GOT3 (cell line): ENCODE measurements at regions not wholly inside any gene's neighbourhood (a gene's known extent, or its start where the extent isn't known, plus 50 kb on each side); places are given as distances from the start of the nearest gene placed in this dataset.
"Not testable (repeated sequence)": the region's sequence is repeated elsewhere in the genome, so short reads cannot be mapped to it uniquely, and the experiment has no call there.

Experiments
- DNase-seq: peaks from one replicate; lab custom pipeline; 2025; ENCODE audit warnings: mixed read lengths; lab: John Stamatoyannopoulos, UW

DNA sequence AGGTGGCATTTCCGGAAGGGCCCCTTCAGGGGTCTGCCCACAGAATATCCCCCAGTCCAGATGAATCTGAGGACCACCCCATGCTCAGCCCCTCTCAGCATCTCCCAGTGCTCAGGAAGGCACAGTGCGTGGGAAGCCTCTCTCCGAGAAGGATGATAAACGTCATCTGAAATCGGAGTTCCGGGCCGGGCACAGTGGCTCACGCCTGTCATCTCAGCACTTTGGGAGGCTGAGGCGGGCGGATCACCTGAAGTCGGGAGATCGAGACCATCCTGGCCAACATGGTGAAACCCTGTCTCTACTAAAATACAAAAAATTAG lies 74.5 kb upstream of the PPP1R26 start:
- not testable (repeated sequence) for DNase-seq

DNA sequence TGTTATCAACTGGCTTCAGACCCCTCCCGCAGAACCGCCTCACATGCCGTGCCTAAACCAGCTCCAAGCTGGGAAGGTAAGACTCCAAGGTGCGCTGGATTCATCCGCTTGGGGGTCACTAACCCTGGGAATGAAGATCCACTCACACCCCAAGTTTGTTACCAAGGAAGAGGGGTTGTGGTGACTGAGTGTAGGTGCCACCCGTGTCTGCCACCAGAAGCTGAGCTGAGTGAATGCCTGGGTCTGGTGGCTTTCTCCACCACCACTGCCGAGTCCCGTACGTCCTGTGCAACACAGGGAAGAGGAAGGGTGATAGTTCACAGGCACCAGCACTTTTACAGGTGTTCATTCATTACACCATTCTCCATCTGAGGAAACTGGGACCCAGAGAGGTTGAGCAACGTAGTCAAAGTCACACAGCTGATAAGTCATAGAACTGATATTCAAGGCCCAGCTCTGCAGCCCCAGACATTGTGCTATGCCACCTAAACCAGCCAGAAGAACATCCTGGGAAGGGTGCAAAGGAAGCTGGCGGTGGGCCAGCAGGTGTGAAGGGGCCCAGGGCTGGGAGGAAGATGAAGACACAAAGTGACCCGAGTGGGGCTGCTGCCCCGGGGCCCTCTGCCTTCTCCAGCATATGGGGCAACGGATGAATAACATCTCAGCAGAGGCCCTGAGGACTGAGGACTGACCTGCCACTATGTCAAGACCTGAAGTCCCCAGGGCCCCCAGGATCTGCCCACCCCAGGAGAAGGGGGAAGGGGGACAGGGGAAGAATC lies 70.9 kb upstream of the PPP1R26 start:
- DNase-seq: no peak

DNA sequence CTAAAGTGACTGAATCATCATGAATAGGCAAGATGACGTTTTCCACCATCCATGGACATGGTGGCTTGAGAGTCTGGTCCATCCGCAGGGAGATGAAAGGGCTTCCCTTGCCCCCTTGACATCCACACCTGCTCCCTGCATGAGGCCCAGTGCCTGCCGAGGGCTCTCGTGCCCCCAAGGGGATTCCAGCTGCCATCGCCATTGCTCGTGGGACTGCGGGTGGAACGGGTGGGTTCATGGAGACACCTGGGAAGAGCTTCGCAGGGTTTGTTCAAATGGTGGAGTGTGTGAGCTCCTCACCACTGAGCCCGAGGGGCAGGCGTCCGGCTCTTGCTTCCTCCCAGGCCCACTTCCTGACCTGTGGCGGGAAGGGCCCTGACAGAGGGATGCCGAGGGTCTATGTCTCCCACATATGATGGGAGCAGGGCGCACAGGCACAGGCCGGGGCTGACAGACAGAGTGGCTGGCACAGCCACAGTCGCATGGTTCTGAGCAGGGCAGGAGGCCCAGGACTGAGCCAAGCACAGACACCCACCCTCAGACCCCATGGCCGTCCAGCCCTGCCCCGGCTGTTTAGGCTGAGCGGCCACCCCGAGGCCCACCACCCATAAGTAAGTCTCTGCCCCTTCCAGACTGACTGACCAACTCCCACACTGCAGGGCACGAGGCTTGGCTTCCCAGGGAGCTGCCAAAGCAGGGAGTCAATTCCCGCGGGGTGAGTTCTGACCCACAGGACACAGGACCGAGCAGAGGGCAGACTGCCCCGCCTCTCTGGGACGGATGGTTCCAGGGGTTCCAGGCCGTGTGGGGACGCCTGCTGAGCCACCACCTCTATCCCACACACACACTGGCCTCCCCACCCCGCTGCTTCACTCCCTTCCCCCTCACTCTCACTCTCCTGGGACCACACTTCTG lies 70.0 kb upstream of the PPP1R26 start:
- DNase-seq: no peak

DNA sequence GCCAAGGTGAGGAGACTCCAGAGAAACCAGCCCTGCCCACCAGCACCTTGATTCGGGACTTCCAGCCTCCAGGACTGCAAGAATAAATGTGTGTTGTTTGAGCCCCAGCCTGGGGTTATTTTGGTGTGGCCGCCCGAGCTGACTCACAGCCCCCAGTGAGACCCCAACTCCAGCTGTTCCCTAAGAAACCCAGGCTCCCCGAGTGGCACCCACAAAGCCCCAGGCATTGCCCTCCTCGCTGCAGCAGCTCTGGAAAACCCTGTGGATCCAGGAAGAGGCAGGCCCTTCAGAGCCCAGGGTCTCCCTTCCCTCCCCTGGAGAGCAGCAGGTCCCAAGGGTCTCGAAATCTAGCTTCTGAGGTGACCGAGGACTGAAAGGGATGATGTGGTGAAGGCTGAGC lies 69.2 kb upstream of the PPP1R26 start:
- DNase-seq: no peak

DNA sequence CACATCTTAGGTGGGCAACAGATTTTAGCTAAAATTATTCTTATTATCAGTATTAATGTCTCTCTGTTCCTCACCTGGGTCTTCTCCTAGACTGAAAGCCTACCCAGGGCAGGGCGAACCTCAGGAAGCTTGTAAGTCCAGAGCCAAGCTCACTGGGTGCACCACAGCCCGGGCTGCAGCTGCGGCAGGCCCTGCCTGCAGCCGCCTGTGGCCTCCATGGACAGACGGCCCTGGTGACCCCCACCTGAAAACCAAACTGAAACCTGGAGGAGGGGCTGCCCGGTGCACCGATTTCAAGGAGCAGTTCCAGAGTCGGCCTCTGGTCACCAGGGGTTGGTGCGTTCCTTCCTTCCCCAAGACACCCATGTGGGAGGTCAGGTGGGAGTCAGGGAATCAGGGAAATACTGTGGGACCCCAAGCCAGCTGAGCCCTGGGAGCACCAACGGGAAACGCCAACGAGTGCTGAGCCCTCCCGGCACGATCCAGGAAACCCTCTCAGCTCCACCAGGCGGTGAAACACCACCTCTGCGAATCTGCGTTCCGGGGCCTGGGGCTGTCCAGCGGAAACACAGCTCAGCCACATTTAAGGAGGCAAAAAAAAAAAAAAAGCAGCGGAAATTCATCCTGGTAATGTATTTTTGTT lies 68.6 kb upstream of the PPP1R26 start:
- DNase-seq: no peak

DNA sequence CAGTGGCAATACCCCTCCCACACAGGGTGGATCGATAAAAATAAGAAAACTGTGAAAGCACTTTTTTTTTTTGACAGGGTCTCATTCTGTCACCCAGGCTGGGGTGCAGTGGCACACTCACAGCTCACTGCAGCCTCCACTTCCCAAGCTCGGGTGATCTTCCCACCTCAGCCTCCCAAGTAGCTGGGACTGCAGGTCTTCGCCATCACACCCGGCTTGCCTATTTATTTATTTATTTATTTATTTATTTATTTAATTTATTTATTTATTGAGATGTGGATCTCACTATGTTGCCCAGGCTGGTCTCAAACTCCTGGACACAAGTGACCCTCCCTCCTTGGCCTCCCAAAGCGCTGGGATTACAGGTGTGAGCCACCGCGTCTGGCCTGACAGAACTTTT lies 68.0 kb upstream of the PPP1R26 start:
- not testable (repeated sequence) for DNase-seq

DNA sequence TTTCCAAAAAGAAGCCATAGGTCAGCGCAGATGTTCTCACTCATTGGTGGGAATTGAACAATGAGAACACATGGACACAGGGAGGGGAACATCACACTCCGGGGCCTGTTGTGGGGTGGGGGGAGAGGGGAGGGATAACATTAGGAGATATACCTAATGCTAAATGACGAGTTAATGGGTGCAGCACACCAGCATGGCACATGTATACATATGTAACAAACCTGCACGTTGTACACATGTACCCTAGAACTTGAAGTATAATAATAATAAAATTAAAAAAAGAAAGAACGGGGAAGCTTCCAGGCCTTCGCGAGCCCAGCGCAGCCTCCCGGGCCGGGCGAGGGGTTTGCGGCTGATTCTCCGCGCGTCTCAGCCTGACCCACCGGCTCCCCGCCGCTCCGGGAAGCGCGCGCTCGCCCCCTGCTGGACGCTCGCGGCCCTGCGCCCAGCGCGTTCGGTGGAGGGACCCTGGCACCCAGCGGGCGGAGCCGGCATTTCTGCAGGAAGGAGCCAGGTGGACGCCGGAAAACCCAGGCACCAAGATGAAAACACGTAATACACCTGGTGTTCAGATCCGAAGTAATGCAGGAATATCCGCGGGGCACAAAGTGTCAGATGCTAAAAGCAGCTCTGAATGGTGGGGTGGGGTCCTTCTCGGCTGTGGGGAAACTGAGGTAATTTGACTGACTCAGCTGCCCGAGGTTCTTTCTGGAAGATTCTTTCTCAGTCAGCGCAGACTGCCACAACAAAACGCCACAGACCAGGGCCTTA lies 67.1 kb upstream of the PPP1R26 start:
- DNase-seq: peak; percentile 10

DNA sequence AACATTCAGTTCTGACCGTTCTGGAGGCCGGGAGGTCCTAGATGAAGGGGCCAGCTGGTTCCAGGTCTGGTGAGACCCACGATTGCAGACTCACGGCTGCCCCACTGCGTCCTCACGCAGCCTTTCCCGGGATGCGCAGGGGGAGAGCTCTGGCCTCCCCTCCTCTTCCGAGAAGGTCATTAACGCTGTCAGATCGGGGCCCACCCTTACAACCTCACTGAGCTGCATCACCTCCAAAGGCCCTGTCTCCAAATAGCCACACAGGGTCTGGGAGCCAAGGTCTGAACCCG lies 66.6 kb upstream of the PPP1R26 start:
- no peak for DNase-seq

DNA sequence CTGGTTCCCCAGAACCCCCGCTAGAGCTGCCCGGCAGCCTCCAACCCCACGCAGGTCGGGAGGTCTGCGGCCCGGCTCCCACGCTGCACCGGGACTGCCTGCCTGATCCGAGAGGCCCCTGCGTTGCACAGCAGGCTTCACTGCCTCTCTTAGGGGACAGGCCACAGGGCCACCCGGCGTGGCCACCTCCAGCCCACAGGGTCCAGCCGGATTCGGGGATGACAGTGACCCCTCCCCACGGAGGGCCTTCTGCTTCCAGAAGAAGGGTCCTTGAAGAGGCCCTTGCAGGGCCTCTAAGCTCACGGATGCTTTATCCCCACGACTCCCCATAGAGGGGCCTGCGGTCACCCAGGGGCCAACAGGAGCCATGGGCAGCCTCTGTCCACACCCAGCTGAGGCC lies 66.1 kb upstream of the PPP1R26 start:
- DNase-seq: no peak

DNA sequence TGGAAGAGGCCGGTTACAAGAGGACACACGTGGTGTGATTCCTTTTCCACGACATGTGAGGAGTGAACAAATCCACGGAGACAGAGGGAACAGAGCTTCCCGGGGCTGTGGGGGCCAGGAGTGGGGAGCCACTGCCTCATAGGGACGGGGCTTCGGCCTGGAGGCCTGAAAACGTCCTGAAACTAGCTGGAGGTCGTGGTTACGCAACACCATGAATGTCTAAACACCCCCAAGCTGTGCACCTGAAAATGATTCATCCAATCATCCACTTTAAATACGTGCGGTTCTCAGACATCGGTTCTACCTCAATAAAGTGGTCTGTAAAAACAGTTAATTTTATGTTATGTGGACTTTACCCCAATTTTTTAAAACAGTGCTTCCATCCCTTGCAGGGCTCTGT lies 65.3 kb upstream of the PPP1R26 start:
- no peak for DNase-seq

DNA sequence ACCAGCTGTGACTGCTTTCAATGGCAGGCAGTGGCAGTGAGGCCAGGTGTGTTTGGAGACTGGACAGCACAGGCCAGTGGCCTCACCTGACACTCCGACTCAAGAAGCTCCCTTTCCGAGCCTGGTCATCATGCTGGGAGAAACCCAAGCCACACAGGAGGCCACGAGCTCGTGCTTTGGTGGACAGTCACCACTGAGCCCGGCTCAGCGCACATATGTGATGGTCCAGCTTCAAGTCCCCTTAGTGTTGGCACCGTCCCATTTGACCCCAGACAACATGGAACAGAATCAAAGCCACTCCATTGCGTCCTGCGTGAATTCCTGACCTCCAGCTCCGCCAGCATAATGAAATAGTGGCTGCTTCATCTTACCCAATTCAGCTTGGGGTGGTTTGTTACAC lies 64.0 kb upstream of the PPP1R26 start:
- no peak for DNase-seq

DNA sequence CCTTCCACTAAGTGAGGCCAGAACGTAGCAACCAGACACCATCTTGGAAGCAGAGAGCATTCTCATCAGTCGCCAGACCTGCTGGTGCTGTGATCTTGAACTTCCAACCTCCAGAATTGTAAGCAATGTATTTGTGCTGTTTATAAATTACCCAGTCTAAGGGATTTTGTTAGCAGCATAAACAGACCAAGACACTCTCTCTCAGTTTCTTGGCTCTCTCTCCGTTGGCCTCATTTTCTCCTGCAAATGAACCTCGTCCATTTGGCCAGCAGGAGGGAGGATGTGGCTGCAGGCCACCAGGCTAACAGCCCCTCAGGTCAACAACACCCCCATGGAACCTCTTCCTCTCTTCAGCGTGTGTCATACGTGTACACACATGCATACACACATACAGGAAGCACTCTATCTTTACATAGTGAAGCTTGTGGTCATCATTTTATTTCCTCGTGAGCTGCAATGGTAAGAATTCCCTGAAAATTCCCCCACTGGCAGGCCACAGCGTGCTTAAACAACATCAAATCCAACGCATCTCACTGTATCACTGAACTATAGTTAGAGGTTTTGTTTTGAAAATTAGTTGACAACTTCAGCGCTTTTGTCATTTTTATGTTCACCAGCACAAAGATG lies 62.8 kb upstream of the PPP1R26 start:
- DNase-seq: no peak

DNA sequence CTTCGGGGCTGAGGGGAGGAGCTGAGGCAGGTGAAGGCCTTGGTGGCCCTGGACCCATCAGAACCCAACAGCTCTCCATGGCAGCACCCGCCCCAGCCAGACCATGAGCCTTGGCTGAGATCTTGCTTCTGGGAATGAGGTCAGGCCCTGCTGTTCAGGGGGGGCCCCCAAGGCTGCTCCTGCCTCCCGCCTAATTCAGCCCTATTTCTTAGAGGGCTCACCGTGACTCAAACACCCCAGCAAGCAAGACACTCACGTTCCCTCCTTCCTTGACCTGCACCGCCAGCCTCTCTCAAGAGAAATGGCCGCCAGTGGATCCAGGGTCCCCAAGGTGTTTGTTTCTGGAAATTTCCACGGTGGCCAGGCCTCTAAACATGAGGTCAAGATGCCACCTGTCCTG lies 61.4 kb upstream of the PPP1R26 start:
- DNase-seq: no peak

DNA sequence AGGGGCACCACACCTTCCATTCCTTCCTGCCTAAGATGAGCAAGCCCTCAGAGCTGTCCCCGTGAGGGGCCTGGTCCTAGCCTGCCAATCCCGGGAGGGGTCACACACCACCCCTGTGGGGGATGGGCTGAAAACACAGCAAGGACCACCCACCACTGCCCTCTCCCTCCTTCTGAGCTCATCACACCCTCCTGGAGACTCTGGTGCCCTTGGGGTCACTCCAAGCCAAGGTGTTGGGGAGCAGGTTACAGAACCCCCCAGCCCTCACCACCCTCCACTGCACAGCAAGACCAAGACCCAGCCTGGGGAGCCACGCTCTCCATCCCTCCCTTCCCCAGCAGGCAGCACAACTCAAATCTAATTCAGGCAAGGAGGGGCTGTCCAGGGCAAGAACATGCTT lies 60.5 kb upstream of the PPP1R26 start:
- no peak for DNase-seq

DNA sequence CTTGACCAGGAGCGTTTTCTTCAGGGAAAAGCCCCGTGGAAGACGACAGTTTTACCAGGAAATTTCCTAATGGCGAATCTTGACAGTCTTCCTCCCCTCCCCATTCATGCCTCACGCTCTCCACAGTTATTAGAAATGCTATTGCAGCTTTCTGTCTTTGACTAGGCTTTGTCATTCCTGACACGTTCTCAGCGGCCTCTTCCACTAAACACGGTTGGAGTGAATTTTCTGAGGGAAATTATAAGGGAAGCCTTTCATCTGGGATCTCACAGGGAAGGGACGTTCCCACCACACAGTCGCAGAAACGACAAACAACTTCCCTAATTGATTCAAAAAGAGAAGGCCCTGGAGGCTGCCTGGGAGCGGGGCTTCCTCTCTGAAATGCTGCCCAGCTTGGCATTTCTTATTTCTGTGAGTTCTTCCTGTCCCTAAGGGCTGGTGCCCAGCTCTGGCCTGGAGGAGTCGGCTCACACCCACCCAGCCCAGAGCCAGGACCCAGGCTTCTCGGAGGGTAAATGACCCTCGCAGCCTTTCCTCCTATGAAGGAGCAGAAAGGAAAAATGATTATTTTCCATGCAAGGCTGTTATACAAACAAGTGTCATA lies 57.1 kb upstream of the PPP1R26 start:
- no peak for DNase-seq

DNA sequence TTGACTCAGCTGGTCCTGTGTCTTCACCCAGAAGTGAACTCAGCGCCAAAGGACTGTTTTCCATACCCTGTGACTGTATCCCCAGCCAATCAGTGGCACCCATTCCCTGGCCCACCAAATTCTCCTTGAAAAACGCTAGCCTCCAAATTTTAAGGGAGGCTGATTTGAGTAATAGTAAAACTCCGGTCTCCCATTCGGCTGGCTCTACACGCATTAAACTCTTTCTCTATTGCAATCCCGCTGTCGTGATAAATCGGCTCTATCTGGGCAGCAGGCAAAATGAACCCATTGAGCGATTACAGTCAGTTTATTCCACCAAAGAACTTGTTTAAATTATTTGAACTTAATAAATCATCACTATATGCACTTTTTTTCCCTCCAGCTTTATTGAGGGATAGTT lies 55.9 kb upstream of the PPP1R26 start:
- no peak for DNase-seq
